HG03066 (cell line): ENCODE measurements at regions not wholly inside any gene's neighbourhood (a gene's known extent, or its start where the extent isn't known, plus 50 kb on each side); places are given as distances from the start of the nearest gene placed in this dataset.

ENCODE experiments used
- ATAC-seq: cut with Tn5 transposase; IDR thresholded peaks from one replicate; pipeline ENCODE4 v1.9.1; 2021; ENCODE audit warnings: low read depth; ENCODE audit not compliant: unreplicated experiment

DNA sequence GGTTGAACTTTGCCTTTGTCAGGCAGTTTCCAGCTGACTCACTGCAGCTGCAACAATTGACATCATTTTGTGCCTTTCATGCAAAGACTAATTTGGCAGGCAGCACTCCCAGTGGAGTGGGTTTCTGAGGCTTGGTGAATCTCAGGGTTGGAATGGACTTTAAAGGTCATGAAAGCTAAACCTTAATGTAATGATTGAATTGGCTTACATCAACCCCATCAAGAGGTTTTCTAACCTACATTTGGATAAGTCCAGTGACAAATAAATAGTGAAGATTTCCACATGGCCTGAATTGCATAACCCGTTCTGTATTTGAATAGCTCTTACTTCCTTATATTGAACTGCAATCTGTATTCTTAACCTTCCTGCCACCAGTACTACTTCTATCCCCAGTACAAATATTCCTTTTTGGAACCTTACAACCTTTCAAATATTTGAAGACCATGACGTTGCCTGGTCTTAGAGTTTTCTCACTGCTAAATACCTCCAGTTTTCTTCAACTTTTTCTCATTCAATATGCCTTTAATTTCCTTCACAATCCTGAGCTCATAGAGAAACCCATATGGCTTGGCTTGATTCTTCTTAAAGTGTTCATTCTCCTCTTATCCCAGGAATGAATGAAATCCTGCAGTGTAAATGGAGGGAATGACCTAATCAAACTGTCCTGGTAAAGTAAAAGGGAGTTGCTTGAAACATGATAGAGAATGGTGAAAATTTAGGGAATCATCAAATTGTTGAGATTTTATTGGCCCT lies 168.1 kb upstream of the NOVA1 start:
- ATAC-seq: no peak

DNA sequence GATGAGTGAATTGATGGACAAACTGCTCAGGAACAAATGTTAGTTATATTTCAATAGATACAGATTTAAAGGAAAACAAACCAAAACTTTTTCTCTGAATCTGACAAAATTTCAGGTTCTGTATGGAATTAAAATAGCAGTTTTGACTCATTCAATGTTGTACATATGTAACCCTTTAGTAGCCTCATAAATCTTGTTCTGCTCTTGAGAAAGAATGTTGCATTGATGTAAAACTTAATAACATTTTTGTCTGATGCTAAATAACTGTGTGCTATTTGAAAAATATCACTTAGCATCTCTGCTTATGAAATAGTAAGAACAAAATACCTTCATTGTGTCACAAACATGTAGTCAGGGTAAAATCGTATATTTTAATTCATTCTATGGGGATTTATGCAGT lies 168.9 kb upstream of the NOVA1 start:
- no peak for ATAC-seq

DNA sequence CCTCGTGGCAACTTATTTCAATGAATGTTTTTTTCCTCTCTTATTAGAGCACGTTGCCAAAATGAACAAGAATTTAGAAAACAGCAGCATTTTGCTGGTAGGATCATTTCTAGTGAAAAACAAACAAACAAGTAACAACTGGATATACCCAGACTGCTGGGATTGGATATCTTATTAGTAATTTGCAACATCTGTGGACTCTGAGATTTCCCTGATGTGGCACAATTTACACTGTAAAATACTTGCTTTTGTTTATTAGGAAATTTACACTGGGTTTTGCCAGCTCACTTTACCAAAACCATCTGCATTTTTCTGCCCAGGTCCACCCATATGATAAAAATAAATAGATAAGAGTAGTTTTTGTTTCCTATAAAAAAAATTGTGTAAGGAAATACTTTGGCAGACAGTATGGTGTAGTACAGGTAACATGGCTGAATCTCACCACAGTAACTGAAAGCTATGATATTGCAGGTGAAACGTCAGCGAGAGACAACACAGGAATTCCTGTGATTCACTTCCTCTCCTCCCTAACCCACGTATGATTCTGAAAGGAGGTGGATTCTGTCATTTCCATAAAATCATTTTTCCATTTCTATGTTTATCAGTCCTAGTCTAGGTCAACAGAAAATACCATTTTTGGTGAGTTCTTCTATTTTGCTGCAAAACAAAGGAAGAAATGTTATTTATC lies 176.2 kb upstream of the NOVA1 start:
- no peak for ATAC-seq

DNA sequence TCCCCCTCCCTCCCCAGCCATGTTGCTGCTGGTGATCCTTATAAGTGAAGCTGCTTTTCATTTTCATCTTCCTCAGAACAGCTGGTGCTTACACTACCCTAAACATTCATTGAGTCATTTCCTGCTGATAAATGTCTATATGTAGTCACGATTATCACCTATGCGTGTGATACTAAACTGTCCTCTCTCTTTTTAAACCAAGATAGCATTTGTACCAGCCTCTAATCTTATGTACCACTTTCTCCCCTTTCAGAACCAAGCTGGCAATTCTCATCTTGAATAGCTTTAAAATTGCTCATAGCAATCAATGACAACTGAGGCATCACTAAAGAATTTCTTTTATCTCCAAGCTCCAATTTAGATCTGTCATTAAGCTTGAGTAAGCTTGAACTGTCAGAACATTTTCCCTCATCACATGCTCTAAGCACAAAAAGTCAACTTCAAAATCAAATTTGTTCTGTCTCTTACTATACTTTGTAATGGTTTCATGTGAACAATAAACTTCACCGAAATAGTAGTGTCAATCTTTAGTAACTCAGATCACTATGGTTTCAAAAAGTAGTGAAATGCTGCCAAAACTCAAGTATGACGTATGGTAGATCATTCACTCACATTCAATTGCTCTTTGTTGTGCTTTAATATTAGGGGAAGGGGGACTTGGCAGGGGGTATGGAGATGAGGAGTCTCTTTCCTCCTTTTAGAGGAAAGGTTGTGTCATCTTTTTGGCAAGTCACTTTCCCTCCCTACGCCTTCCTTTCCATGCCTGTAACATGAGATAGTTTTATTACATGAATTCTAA lies 178.1 kb upstream of the NOVA1 start:
- ATAC-seq: no peak

DNA sequence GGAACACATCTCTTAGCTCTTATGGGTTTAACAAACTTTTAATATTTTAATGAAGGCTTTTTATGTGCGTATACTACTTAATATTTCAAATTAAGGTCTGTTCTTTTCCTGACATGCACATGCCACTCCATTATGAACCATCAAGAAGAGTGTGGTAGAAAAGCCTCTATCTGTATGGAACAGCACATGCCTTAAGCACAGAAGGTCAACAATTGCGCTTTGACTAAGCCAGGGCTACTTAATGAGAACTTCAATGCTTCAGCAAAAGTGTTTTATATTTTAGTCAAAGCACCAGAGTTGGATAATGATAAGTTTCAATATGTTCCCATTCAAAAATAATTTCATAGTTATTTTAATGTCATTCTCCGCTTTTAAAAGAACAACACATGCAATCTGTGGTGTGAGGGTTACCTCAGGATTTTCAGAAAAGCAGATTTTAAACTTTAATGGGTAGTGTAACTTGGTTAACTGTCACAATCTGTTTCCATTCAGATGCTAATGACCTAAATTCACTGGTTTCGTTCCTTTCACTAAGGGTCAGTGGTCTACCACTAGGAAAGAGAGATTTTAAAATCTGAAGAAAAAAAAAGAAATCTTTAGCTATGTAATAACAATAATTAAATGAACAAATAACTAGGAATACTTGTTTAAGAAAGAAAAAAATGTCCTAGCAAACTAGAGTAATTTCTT lies 193.4 kb upstream of the NOVA1 start:
- ATAC-seq: no peak

DNA sequence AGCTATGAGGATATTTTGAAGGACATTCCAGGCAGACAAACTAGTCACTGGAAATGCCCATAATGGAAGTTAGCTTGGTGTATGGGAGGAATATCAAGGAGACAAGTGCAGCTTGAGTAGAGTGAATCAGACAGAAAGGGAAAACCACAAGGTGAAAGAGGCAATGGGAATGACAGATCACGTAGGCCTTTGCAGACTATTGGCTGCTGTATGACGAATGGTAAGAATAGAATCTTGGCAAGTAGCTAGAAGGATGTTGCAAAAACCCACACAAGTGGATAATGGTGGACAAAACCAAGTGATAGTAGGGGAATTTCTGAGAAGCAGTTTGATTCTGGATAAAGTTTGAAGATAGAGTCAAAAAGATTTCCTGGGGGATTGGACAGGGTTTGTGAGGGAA lies 196.9 kb upstream of the NOVA1 start:
- ATAC-seq: no peak

DNA sequence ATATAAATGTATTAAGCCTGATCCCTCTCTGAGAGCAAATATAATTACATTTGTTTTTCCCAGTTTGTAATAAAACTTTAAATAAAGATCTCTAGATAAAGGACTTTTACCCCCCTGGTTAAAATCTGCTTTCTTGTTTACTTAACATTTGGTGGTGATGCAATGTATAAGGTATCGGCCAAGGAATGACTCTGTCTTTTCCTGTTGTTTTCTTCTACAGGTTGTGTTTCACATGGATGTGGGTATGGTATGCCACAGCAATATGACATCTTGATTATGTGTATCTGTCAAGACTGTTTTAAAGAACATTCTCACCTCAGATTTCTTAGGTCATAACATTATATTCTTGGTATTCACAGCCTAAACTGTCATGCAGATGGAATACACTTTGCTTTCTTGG lies 210.6 kb upstream of the NOVA1 start:
- no peak for ATAC-seq

DNA sequence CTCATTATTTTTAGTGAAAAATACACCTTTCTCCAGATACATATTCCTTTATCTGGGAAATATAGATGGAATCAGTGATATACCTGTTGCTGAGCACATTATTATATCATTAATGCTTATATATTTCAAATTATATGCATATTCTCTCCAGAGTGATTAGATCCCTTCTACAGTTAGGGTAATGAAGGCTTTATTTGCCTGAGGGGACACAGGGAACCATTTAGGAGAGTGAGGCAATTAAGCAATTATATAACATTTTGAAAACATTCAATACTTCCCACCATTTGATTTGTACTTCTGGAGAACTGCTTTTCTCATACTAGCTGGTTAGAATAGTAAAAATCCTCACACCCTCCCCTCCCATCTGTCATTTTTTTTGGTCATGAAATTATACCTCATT lies 212.8 kb upstream of the NOVA1 start:
- no peak for ATAC-seq

DNA sequence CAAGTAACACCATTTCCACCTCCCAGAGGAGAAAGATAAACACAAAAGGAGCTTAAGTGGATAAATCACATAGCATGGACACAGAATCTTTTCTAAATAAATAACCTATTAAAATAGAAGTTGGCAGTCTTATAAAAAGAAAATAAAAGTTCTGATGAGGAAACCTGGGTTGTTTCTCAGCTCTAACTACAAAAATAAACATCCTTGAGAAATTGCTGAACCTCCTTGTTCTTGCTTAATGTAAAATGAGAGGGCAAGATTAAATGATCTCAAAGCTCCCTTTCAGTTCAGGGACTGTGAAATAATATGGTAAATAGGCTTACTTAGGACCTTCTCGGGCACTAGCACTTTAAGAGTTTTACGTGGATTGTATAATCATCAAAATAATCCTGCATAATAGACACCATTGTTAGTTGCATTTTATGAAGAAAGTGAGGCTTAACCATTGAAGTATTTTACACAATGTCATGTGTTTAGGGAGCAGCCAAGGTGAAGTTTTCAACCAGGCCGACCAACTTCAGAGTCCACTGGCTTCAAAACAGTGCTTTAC lies 214.0 kb upstream of the NOVA1 start:
- no peak for ATAC-seq

DNA sequence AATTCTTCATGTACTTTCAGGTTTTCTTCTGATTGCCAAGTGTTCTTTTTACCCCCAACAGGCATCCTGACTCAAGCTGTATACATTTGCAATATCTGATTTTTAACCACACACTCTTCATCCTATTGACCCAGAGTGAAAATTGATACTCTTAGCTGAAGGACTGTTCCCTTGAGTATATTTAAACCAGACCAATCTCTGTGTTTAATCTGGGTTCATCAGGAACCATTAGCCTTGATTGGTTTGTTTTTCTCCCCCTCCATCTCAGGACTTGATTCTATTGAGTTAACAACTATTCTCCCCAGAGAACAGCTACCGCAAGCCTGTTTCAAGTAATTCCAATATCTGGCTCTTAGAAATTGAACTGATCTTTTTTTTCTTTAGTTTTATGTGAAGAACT lies 222.3 kb upstream of the NOVA1 start:
- no peak for ATAC-seq

DNA sequence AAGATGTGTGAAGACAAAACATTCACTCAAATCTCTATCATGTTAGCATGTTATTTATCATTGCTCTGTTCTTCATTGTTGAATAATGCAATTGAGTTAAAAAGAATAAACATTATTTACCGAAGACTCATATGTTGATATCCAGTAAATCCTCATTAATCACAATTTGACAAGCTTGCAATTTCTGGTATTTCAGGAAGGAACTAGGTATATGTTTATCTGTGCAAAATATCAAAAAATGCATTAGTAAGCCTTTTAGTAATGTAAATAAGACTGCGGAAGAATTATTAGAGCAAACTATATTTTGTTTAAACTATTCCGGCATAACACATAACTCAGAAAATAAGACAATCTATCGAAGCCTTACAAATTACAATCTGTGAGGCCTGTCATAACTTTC lies 222.7 kb upstream of the NOVA1 start:
- no peak for ATAC-seq

DNA sequence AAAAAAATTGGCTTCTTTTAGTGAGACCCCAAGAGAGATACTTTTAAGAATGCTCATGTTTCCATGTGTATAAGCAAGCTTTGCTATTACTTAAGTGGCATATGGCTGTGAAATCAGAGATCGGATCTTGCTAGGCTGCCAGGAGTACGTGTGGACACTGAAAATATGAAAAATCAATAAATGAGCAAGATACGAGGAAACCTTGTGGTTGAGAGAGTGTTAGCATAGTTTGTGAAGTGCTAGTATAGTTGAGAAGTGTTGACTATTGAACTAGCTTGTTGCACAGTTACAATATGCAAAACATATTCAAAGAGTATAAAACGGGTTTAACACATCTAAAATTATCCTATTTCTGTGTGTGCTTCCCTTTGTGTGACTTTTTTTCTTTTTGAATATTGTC lies 230.9 kb upstream of the NOVA1 start:
- ATAC-seq: no peak

DNA sequence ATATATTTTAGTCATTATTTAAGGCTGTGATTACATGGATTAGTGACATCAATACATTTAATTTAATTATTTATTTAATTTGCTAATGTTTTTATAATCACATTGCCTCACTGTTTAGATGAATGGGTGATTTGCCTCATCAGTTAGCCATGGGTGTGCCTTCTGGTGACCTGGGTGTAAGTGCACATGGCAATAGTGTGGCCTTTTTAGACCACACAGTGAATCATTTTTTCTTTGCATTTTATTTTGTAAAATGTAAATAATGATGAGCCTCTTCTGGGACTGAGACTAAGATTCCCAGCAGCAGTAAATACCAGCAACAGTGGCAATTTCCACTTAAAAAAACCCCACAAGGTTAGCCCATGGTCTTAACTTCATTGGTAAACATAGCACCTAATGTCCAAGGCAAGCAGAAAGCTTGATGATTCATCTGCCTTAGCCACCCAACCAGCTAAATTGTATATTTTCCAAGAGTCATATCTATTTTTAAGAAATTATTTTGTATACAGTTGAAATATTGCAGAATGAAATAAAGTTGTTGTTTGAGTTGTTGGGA lies 235.9 kb upstream of the NOVA1 start:
- no peak for ATAC-seq

DNA sequence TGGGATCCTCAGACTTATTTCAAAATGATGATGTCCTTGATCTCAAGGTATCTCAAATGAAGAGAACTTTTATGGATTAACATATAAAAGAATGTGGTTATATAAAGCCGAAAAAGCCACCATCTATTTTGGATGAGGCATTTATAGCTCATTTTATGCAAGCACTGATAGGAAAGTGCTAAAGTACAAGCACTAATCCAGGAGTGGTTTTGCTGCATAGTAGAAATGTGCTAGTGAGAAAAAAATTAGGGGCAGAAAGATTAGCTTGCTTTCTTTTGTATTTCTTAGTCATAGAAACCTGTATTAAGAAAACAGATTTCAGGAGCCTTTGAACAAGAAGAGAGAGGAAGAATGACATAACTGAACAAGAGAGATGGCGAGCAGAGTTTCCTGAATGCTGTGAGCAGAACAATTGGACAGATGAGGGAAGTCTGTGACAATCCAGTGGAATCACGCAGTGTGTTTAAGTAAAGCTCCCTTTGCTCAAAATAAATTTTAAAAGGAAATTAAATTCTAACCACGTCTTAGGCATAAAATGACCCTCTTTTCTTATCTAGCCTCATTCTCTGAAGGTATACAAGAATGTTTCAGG lies 238.2 kb upstream of the NOVA1 start:
- no peak for ATAC-seq

DNA sequence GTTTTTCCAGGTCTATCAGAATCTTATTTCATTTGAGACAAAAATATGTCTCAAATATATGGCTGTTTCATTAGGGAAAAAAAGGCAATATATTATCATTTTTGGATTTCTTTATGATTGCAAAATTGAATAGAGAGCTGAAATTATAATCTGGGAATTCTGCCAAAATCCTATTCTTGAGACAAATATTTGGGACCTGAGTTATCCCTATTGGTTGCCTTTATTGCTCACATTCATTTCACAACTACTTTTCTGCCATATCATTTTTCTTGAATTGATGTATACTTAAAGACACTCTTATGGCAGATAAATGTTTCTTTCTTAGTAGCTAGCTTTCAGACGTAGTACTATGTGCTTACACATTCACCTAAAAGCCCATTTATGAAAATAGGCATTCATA lies 241.6 kb upstream of the NOVA1 start:
- no peak for ATAC-seq

DNA sequence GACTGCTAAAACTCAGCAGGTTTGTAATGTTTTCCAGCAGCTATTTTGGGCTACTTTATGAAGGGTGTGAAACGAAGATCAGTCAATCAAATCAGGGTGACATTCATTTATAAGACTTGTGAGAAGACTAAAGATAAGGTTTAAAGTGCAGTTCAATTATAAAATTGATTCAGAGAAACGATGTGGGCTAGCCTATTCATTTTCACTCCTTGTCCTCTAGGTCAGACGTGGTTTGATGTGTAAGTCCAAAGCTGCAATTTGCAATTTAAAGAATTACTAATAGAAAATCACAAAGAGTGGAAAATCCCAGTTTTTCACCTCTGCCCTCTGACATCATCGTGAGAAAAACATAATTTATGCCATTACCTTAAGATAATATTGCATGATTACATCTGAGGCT lies 243.5 kb upstream of the NOVA1 start:
- no peak for ATAC-seq

DNA sequence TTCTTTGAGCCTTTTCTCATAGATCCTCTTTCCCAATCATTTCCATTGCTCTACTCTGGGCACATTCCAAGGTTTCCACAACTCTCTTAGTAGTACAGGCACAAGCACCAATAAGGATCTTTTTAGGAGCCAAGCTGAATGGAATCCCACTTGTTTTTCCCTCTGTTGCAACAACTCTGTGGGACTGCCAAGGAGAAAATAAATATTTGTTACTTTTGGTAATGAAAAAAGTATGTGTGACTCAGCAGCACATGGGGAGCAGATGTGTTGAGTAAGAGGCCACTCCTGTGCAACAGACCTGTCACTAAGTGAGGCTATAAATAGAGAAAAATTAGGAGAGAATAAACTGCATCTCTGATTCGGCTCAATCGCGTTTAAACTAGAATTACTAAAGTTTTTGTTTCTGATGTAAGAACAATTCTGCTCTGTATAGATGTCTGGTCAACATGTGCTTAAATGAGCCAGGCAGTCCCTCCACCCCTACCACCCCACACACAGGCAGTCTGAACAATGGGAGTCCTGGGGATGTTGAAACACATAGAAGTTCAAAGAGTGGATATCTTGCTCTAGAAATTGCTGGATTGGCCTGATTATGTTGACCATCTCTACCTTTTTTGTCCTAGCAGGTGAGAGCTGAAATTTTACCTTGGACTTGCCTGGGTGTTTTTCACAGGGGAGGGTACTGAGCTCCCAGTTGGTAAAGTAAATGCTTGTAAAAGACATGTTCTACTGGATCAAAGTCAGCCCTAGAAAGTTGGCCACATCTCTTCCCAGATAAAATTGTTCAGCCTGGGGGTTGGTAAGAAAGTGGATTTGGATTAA lies 244.3 kb upstream of the NOVA1 start:
- ATAC-seq: no peak

DNA sequence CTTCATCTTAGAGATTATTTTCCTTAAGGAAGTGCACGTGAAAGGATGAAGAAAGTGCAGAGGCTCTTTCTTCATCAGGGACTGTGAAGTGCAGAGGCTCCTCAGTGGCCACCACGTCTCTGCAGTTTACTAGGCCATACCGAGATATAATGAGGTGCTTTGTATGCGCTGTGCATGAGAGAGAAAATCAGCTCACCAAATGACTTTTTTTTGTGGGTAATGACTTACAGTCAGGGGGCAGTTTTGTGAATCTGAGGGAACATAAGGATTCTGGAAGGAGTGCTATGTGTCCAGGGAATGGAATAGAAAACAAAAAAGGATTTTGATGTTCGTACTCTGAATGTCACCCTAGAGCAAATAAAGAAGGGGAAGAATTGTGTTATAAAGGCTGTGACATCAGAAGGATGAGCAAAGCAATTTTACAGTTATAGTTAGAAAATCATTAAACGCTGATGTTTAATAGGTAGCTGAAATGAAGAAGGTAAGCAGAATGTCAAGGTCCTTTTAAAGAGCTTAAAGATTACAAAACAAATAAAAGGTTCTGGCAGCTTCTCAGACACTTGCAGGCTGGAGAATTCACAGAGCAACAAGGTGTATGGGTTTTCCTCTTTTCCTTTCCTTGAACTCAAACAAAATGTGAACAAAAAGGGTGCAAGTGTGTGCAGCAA lies 247.5 kb upstream of the NOVA1 start:
- ATAC-seq: no peak

DNA sequence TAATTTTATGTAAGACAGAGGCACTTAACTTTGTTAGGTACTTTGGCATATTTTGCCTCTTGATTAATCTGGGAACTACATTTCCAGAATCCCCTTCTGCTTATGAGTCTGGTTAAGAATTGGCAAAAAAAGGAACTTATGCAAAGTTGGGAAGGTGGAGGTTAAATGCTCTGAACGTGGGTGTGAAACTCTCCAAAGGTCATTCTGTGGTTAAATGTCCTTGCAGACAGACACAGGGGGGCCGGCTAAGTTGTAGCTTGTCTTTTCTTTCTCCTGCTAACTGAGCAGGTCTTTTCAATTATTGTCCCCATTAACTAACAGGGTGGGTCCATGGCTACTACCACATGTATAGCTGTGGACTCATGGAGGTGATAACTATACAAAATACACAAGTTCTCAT lies 248.6 kb upstream of the NOVA1 start:
- no peak for ATAC-seq
